Tibial nerve (tissue), 4 donors: ENCODE measurements at regions not wholly inside any gene's neighbourhood (a gene's known extent, or its start where the extent isn't known, plus 50 kb on each side); places are given as distances from the start of the nearest gene placed in this dataset.

Experiments
- DNase-seq, 2 donors: peaks; one replicate each; pipeline ENCODE4 v3.0.0-alpha.2; 2019; ENCODE audit warnings: low spot score in 2 of 2
- H3K27ac ChIP-seq, 4 donors: fragments of 200-600 bp; sonication (generic) in 3 of 4; one replicate each; pipeline ENCODE4 v1.5.1; 2017 to 2019; ENCODE audit warnings: mild to moderate bottlenecking in 1 of 4
- H3K27me3 ChIP-seq, 2 donors: fragments of 200-600 bp; sonication (generic) in 1 of 2; one replicate each; pipeline versions ENCODE4 v1.5.1 to v1.6.0; 2017 to 2019
- H3K36me3 ChIP-seq, 3 donors: fragments of 200-600 bp; sonication (generic); one replicate each; pipeline ENCODE4 v1.5.1; 2018 to 2019
- H3K4me1 ChIP-seq, 4 donors: fragments of 200-600 bp; sonication (generic) in 3 of 4; one replicate each; pipeline ENCODE4 v1.5.1; 2017 to 2019
- H3K4me3 ChIP-seq, 4 donors: fragments of 200-600 bp; sonication (generic) in 3 of 4; one replicate each; pipeline ENCODE4 v1.5.1; 2017 to 2019; ENCODE audit warnings: mild to moderate bottlenecking in 1 of 4, moderate library complexity in 1 of 4
- H3K9me3 ChIP-seq, 4 donors: fragments of 200-600 bp; sonication (generic) in 3 of 4; one replicate each; pipeline ENCODE4 v1.5.1; 2017 to 2019
- EP300 ChIP-seq, 2 donors: sonication (generic); formaldehyde crosslinking; IDR thresholded peaks; one replicate each; pipeline ENCODE4 v1.6.1; 2017; ENCODE audit warnings: antibody characterized with exemption in 2 of 2, mild to moderate bottlenecking in 1 of 2
- POLR2A ChIP-seq, 2 donors: fragments of 450-650 bp; IDR thresholded peaks; one replicate each; pipeline ENCODE4 v1.6.1; 2017; ENCODE audit warnings: antibody characterized with exemption in 2 of 2, mild to moderate bottlenecking in 2 of 2, moderate library complexity in 2 of 2
- WGBS, 2 donors: methylation state at CpG; one replicate each; pipeline ENCODE4 v1.1.5; 2018; 5-methylcytosine and 5-hydroxymethylcytosine counted together
- TF ChIP-seq, protein P1 (sequence below), 5 experiments: fragments of 200-600 bp in 3 of 5; fragments of 450-650 bp in 2 of 5; sonication (generic) in 3 of 5; IDR thresholded peaks; one replicate each; pipeline ENCODE4 v1.5.1; 2016 to 2019; ENCODE audit warnings: antibody characterized with exemption in 5 of 5, mild to moderate bottlenecking in 3 of 5, moderate library complexity in 2 of 5

DNA sequence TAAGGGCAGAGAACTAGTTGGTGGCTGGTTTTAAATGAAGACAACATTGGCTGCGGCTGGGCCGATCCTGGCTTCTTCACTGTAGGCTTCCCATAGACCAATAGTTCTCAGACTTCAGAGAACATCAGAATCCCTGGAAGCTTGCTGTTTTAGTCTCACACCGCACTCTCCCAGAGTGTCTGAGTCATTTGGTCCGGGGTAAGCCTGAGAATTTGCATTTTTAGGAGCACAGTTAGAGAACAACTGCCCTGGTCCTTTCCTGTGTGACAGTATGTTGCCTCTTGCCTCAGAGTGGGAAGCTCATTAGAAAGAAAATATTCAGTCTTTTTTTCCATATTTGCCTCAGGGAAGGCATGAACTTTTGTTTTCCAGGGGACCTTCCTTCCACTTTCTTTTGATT, 137.1 kb upstream of the GAREM1 start:
- 72% methylated on average over 4 of the region's 4 CpGs for WGBS, 2 donors
- H3K36me3 ChIP-seq, result no peaks in the 10 kb centered on the region
- no peaks in the 10 kb centered on the region for H3K9me3 ChIP-seq
- H3K27ac ChIP-seq, result no peak overlapping the region
- TF ChIP-seq POLR2A (IDR thresholded peaks at IDR 0.05), result no peak
- no peak for TF ChIP-seq EP300 (IDR thresholded peaks at IDR 0.05)
- TF ChIP-seq, protein P1, sequence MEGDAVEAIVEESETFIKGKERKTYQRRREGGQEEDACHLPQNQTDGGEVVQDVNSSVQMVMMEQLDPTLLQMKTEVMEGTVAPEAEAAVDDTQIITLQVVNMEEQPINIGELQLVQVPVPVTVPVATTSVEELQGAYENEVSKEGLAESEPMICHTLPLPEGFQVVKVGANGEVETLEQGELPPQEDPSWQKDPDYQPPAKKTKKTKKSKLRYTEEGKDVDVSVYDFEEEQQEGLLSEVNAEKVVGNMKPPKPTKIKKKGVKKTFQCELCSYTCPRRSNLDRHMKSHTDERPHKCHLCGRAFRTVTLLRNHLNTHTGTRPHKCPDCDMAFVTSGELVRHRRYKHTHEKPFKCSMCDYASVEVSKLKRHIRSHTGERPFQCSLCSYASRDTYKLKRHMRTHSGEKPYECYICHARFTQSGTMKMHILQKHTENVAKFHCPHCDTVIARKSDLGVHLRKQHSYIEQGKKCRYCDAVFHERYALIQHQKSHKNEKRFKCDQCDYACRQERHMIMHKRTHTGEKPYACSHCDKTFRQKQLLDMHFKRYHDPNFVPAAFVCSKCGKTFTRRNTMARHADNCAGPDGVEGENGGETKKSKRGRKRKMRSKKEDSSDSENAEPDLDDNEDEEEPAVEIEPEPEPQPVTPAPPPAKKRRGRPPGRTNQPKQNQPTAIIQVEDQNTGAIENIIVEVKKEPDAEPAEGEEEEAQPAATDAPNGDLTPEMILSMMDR (IDR thresholded peaks at IDR 0.05), result no peak
- no peaks in the 10 kb centered on the region for H3K27me3 ChIP-seq
- no peak overlapping the region for H3K4me3 ChIP-seq
- DNase-seq, result no peak
- H3K4me1 ChIP-seq, result peaks cover 0 to 11% (median 0%) of the 10 kb centered on the region in 4 donors

DNA sequence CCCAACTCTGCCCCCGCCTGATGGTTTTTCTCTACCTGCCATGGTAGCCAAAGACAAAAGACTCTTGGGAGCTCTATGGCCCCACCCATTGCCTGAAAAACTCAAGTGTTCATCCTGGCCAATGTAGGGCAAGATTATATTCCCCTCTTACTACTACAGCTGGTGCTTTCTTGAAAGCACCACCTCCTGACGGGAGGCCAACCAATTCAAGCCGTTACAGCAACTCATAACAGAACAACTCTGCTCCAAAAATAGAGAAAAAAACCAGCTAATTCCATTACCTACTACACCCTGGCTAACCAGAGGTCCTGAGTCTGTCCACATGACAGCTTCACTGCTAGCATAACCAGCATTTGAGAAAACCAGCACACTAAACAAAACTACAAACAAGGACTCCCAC, 127.5 kb upstream of the GAREM1 start:
- TF ChIP-seq EP300 (IDR thresholded peaks at IDR 0.05) (no peak), POLR2A (IDR thresholded peaks at IDR 0.05) (no peak)
- TF ChIP-seq, protein P1 (IDR thresholded peaks at IDR 0.05), result no peak
- no peak for DNase-seq
- no peaks in the 10 kb centered on the region for H3K27me3 ChIP-seq
- H3K36me3 ChIP-seq, result no peaks in the 10 kb centered on the region
- H3K4me1 ChIP-seq, result no peaks in the 10 kb centered on the region
- H3K9me3 ChIP-seq, result peaks cover 0 to 14% (median 2%) of the 10 kb centered on the region in 4 donors
- H3K27ac ChIP-seq, result no peak overlapping the region
- no peak overlapping the region for H3K4me3 ChIP-seq
- WGBS, 2 donors, result 83 to 94% methylated on average over 3 of the region's 3 CpGs

DNA sequence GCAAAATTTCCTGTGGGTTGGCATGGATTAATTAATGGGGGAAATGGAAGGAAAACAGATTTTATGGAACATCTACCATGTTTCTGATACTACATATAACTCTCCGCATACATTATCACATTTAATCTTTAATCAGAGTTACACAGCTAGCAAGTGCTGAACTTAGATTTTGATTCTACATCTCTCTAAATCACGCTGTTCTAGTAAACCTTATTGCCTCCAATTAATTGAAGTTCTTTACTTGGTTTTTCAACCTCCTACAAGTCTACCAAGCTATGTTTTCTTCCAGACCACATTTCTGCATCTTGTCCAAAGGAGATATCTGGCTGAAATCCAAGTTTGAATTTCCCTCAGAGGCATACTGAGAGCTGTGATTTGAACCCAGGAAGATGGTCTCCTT, 125.8 kb upstream of the GAREM1 start:
- Histone ChIP-seq H3K27me3 (no peaks in the 10 kb centered on the region), H3K9me3 (peaks cover 0 to 14% (median 2%) of the 10 kb centered on the region in 4 donors), H3K36me3 (no peaks in the 10 kb centered on the region), H3K4me3 (no peak overlapping the region), H3K4me1 (no peaks in the 10 kb centered on the region), H3K27ac (no peak overlapping the region)
- TF ChIP-seq, protein P1 (IDR thresholded peaks at IDR 0.05), result no peak
- no peak for TF ChIP-seq POLR2A (IDR thresholded peaks at IDR 0.05)
- TF ChIP-seq EP300 (IDR thresholded peaks at IDR 0.05), result no peak
- WGBS, 2 donors, result 50 to 51% methylated on average over 2 of the region's 2 CpGs
- no peak for DNase-seq

DNA sequence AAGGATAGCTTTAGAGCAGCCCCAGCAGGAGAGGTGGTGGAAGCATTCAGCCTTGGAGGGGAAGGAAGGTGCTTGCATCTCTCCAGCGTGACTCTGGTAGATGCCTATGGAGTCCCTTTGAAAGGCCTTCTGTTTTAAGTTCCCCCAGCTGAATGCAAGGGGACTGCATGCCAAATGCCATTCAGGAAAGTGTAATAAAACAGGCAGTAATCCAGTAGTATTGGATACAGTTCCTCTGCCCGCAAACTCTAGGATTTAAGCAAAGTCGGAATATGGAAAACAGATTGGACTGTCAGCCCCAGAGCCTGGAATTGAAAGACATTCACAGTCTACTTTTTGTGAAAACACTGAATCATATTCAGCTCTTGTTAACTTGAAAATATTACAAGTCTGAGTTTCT, 125.2 kb upstream of the GAREM1 start:
- no peaks in the 10 kb centered on the region for H3K4me1 ChIP-seq
- no peak overlapping the region for H3K27ac ChIP-seq
- H3K4me3 ChIP-seq, result no peak overlapping the region
- H3K9me3 ChIP-seq, result peaks cover 0 to 14% (median 2%) of the 10 kb centered on the region in 4 donors
- H3K36me3 ChIP-seq, result no peaks in the 10 kb centered on the region
- DNase-seq, result no peak
- no peaks in the 10 kb centered on the region for H3K27me3 ChIP-seq
- TF ChIP-seq, protein P1 (IDR thresholded peaks at IDR 0.05), result no peak
- no peak for TF ChIP-seq EP300 (IDR thresholded peaks at IDR 0.05)
- TF ChIP-seq POLR2A (IDR thresholded peaks at IDR 0.05), result no peak
- 57 to 61% methylated on average over 3 of the region's 3 CpGs for WGBS, 2 donors

DNA sequence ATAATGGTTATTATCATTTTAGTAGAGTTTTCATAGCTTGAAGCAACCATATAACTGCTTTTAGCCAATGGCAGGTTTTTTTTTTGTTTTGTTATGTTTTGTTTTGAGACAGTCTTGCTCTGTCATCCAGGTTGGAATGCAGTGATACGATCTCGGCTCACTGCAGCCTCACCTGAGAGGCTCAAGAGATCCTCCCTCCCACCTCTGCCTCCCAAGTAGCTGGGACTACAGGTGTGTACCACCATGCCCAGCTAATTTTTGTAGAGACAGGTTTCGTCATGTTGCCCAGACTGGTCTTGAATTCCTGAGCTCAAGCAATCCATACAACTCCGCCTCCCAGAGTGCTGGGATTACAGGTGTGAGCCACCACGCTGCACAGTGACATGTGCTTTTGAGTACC, 117.5 kb upstream of the GAREM1 start:
- TF ChIP-seq, protein P1 (IDR thresholded peaks at IDR 0.05), result no peak
- TF ChIP-seq EP300 (IDR thresholded peaks at IDR 0.05) (no peak), POLR2A (IDR thresholded peaks at IDR 0.05) (no peak)
- Histone ChIP-seq H3K4me3 (no peak overlapping the region), H3K9me3 (peaks cover 0 to 4% (median 0%) of the 10 kb centered on the region in 4 donors), H3K36me3 (no peaks in the 10 kb centered on the region), H3K4me1 (no peaks in the 10 kb centered on the region), H3K27ac (no peak overlapping the region), H3K27me3 (no peaks in the 10 kb centered on the region)
- WGBS, 2 donors, result 83 to 92% methylated on average over 4 to 5 of the region's 5 CpGs
- no peak for DNase-seq
